ENCODE measurements at regions not wholly inside any gene's neighbourhood (a gene's known extent, or its start where the extent isn't known, plus 50 kb on each side); places are given as distances from the start of the nearest gene placed in this dataset.

- intact Hi-C loops (cut with DNase I), result no loop called here
- ATAC-seq (ENCODE audit: low FRiP score) (no peak), DNase-seq (no peak)
- WGBS, 2 donors, result 79 to 89% methylated on average over 1 of the region's 1 CpG
- Histone ChIP-seq H3K27me3 (ENCODE audit: control insufficient read depth in 1 of 2, insufficient read depth in 2 of 2, low read length in 1 of 2) (no peaks in the 10 kb centered on the region), H3K4me1 (ENCODE audit: control insufficient read depth in 1 of 2, insufficient read depth in 2 of 2, low read length in 2 of 2) (peaks cover 0 to 4% of the 10 kb centered on the region in 2 donors), H3K9me3 (ENCODE audit: control insufficient read depth, low read length) (peaks cover 2% of the 10 kb centered on the region), H3K36me3 (ENCODE audit: control insufficient read depth in 1 of 2, insufficient read depth in 2 of 2, low read length in 1 of 2) (no peaks in the 10 kb centered on the region), H3K4me3 (ENCODE audit: low read length in 2 of 2) (no peak overlapping the region), H3K27ac (ENCODE audit: low read depth in 1 of 2, low read length in 2 of 2) (no peak overlapping the region)
Observed at GRCh38 chr10:75291805-75292204, 56.0 kb upstream of the COMTD1 start.

DNA sequence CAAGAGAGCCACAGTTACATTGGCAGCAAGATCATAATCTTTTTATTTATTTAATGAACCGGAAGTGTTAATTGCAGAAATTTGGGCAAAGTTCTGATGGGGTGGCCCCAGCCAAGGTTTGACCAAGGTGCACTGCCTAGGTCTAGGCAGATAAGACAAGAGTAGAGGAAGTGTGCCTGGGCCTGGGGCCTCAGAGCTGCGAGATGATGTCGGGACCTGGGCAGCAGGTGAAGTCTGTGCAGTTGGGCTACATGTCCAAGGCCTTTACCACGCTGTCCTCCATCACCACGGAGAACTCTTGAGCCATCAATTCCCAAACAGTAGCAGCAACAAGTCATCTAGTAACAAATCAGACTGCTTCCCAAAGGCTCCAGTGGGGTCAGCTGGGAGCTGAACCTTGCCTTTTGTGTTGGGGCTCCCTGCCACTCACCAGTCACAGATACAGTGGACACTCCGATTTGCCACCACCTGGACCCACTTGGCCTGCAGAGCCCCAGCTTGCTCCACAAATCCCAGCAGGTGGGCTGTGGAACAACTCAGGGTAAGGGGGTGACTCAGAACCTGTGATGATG, 52.5 kb upstream of the COMTD1 start:
- H3K4me1 ChIP-seq (ENCODE audit: control insufficient read depth in 1 of 2, insufficient read depth in 2 of 2, low read length in 2 of 2), result no peaks in the 10 kb centered on the region
- intact Hi-C loops (cut with DNase I), result no loop called here
- 97% methylated on average over 6 of the region's 6 CpGs for WGBS, 2 donors

DNA sequence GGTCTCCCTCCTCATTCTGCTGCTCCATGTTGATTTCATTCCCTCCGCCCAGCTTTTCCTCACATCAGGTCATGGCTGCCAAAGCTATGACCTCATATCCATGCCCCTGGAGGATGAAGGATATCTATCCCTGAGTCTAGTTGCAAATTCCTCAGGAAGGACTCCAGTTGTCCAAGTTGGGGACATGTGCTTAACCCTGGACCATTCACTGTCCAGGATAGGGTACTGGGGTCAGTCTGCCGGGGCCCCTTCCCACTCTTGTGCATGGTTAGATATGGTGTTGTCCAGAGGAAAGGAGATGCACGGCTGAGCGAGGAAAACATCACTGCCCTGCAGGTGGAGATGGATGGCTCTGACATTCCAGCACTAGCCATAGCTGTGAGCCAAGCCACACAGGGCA, 51.9 kb upstream of the COMTD1 start:
- H3K36me3 ChIP-seq (ENCODE audit: control insufficient read depth in 1 of 2, insufficient read depth in 2 of 2, low read length in 1 of 2), result no peaks in the 10 kb centered on the region
- no peaks in the 10 kb centered on the region for H3K4me1 ChIP-seq (ENCODE audit: control insufficient read depth in 1 of 2, insufficient read depth in 2 of 2, low read length in 2 of 2)
- WGBS, 2 donors, result 96% methylated on average over 4 of the region's 4 CpGs
- H3K27me3 ChIP-seq (ENCODE audit: control insufficient read depth in 1 of 2, insufficient read depth in 2 of 2, low read length in 1 of 2), result no peaks in the 10 kb centered on the region
- intact Hi-C loops (cut with DNase I), result no loop called here
- peaks cover 2% of the 10 kb centered on the region for H3K9me3 ChIP-seq (ENCODE audit: control insufficient read depth, low read length)
- no peak overlapping the region for H3K4me3 ChIP-seq (ENCODE audit: low read length in 2 of 2)
- DNase-seq (no peak), ATAC-seq (ENCODE audit: low FRiP score) (no peak)
- no peak overlapping the region for H3K27ac ChIP-seq (ENCODE audit: low read depth in 1 of 2, low read length in 2 of 2)

More for the DNA sequence above, 52.5 kb upstream of the COMTD1 start:
- Histone ChIP-seq H3K36me3 (ENCODE audit: control insufficient read depth in 1 of 2, insufficient read depth in 2 of 2, low read length in 1 of 2) (no peaks in the 10 kb centered on the region), H3K9me3 (ENCODE audit: control insufficient read depth, low read length) (peaks cover 2% of the 10 kb centered on the region), H3K4me3 (ENCODE audit: low read length in 2 of 2) (no peak overlapping the region), H3K27me3 (ENCODE audit: control insufficient read depth in 1 of 2, insufficient read depth in 2 of 2, low read length in 1 of 2) (no peaks in the 10 kb centered on the region), H3K27ac (ENCODE audit: low read depth in 1 of 2, low read length in 2 of 2) (no peak overlapping the region)
- ATAC-seq (ENCODE audit: low FRiP score) (no peak), DNase-seq (no peak)

GRCh38 chr10:75286901-75287300, 51.1 kb upstream of the COMTD1 start:
- intact Hi-C loops (cut with DNase I), result no loop called here
- ATAC-seq (ENCODE audit: low FRiP score) (no peak), DNase-seq (no peak)
- H3K4me1 ChIP-seq (ENCODE audit: control insufficient read depth in 1 of 2, insufficient read depth in 2 of 2, low read length in 2 of 2), result no peaks in the 10 kb centered on the region
- no peaks in the 10 kb centered on the region for H3K36me3 ChIP-seq (ENCODE audit: control insufficient read depth in 1 of 2, insufficient read depth in 2 of 2, low read length in 1 of 2)
- no peak overlapping the region for H3K27ac ChIP-seq (ENCODE audit: low read depth in 1 of 2, low read length in 2 of 2)
- no peaks in the 10 kb centered on the region for H3K27me3 ChIP-seq (ENCODE audit: control insufficient read depth in 1 of 2, insufficient read depth in 2 of 2, low read length in 1 of 2)
- H3K9me3 ChIP-seq (ENCODE audit: control insufficient read depth, low read length), result peaks cover 2% of the 10 kb centered on the region
- no peak overlapping the region for H3K4me3 ChIP-seq (ENCODE audit: low read length in 2 of 2)
- WGBS, 2 donors, result 89 to 100% methylated on average over 2 of the region's 2 CpGs

Data from aorta (tissue), 5 donors.